ENCODE measurements at regions not wholly inside any gene's neighbourhood (a gene's known extent, or its start where the extent isn't known, plus 50 kb on each side); places are given as distances from the start of the nearest gene placed in this dataset.

DNA sequence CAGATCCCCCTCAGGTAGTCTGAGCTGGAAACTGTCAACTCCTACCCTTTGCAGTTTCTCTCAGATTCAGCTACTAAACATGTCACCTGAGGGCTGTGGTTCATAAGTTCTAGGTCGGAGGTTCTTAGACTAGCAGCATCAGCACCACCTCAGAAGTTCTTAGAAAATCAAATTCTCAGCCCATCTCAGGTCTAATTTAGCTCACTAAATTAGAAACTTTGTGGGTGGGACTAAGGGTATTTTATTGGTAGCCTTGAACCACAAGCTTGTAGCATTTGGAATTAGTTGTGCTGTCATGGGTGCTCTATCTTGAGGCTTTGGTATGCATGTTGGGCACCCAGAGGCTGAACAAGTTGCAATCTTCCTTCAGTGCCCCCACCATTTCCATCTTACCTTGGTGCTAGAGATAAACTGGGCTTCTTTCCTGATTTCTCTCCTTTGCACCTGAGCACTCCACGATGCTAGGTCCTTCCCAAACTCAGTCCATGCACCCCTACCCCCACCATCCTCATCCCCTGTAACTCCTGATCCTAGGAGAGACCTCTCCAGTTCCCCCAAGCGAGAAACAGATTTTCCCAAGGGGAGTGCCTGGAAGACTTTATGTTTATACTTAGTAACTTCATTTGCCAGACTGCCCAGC lies 54.2 kb downstream of the S1PR1 start:
- DNase-seq (ENCODE audit: low read depth in 2 of 2) = no peak

DNA sequence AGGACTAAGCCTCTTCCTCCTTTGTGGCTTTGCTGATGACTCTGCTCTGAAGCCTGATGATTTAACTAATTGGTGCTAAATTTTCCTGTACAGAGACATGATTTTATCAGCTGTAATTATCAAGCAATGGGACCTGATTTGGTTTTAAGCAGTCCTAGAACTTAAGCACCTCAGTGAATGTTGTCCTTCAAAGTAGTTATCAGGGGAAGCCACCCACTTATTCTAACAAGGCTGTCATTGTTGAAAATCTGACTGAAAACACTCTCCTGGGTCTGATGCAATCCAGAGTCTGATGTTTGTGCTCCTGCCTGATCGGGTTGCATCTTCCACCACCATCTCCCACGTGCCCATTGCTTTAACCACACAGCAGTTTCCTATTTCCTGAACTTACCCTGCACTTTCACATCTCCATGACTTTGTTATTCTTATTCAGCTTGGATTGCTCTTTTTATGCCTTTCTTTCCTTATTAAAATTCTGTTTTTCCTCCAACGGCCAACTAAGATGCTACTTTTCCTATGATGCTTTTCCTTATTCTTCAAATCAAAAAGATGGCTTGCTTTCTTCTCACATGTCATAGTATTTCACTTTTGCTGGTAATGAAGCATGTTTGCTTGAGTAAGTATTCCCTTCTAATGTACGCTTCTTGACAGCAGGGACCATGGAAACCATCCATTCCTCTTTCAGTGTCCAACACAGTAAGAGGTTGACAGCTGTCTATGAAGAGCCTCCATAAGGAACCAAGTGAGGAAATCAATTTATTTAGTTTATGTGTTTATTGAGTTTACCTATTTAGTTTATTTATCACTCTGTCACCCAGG lies 55.0 kb downstream of the S1PR1 start:
- peak; percentile 34 to 93 for DNase-seq (ENCODE audit: low read depth in 2 of 2)

DNA sequence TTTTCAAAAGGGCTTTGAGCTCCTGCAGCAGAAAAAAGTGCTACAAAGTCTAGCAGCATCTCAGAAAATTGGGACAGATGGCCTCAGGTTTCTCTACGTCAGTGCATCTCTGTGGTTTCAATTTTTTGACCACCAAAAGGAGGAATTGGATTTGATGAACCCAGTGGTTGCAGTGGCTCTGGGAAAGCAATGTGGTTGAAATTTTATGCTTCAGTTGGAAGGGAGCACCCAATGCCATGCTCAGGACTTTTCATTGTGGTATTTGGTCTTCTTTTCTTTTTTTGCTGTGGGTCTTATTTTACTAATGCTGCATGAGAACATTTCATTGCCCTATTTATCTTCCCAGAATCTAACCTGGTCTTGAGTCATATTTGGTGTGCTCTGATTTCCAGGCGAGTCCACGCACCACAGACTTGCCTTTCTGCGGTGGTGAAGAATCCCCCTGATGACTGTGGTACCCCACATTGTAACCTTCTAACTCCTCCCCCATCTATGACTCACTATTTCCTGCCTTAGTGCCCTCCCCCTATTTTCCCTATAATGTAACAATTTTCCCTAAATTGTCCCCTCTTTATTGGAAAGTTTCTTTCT lies 56.7 kb downstream of the S1PR1 start:
- DNase-seq (ENCODE audit: low read depth in 2 of 2) = no peak

DNA sequence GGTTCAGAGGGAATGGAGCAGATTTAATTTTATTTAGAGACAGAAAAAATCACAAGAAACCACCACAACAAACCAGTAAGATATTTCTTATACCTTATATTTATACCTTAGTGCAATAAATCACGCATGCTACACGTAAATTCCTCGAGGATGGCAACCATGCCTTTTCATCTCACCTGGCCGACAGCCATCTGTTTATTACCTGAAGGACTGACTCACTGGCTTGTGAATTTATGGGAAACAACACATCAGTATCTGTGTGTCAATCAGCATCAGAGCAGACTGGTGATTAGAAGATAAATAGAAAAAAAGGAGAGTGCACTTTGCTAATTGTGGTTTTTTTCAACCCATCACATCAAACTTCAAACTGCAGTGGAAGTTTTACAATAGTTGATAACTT lies 58.4 kb downstream of the S1PR1 start:
- DNase-seq (ENCODE audit: low read depth in 2 of 2) = no peak

DNA sequence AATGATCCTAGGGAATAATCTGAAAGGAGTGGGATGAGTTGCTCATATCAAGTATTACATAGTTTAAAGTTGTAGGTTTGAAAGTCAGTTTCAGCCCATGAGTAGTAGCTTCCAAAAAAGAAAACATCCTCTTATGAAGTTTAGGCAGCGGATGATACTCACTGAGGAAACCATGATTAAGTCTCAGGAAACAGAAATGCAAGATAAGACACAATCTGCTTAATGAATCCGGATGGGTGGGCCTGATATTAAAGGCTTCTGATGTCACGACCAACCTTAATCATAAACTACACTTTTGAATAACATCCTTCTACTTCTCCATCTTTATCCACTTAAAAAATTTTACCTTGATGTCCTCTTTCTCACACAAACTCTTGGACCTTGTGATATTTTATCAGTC lies 61.8 kb downstream of the S1PR1 start:
- DNase-seq (ENCODE audit: low read depth in 2 of 2) = peak in 1 of 2 donors; percentile 79

DNA sequence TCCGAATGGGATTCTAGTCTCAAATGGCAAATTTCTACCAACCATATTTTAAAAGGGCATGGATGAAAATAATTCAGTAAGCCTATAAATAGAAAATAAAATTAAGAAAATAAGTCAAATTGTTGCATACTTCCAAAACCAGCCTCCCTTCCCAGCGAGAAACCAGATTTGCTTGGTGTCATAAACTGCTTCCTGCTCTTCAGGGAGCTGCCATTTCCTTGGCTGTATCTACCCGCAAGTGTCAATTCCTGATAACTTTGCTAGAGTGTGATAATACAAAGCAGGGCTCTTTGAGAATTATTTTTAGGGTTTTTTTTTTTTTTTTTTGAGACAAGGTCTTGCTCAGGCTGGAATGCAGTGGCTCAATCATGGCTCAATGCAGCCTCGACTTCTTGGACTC lies 62.3 kb downstream of the S1PR1 start:
- no peak for DNase-seq (ENCODE audit: low read depth in 2 of 2)

DNA sequence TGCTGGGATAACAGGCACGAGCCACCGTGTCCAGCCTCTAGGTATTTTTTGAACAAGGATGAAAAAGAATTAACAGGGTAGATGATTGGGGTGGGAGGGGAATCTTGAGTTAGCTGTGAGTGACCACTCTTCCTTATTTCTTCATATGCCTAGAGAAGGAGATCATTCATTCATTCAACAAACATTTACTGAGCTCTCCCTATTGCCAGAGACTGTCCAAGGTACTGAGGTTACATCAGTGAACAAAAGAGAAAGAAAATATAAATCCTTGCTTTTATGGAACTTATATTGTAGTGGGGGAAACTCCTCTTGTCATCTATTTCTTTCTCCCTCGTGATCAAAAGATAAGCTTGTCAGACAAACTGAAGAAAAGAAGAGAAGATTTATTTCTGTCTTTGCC lies 62.9 kb downstream of the S1PR1 start:
- no peak for DNase-seq (ENCODE audit: low read depth in 2 of 2)

DNA sequence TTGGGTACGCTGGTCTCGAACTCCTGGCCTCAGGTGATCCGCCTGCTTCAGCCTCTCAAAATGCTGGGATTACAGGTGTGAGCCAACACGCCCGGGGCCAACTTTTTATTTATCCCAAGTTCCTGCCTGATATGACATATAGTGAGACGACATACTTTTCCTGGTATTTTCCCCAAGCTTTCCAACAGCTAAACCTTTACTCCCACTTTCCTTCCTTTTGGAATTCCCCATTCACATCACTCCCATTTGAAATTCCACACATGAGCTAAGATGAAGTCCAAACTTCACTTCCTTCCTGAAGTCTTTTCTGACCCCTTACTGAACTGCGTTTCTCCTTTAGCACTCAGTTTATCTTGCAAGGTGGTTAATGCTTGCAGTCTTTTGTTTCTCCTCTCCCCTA lies 64.1 kb downstream of the S1PR1 start:
- peak; percentile 69 to 78 for DNase-seq (ENCODE audit: low read depth in 2 of 2)

DNA sequence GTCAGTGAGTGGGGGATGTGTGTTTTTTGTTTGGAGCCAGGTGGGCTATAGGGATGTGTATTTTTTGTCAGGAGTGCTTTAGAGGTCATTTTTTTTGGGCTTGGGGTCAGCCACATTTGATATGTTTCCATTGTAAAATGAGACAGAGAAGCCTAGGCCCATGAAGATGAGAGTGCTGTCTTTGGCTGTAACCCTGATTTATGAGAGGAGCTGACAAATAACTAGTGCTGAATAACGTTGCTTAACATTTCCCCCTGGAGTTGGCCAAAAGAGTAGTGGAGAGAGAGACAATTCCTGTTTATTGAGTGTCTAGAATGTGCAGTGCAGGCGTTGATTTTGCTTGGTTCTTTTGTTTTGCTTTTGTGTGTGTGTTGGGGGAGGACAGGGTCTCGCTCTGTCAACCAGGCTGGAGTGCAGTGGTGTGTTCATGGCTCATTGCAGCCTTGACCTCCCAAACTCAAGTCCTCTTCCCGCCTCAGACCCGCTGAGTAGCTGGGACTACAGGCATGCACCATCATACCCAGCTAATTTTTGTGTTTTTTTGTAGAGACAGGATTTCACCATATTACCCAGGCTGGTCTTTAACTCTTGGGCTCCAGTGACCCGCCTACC lies 64.7 kb downstream of the S1PR1 start:
- DNase-seq (ENCODE audit: low read depth in 2 of 2) = peak; percentile 51 to 62

DNA sequence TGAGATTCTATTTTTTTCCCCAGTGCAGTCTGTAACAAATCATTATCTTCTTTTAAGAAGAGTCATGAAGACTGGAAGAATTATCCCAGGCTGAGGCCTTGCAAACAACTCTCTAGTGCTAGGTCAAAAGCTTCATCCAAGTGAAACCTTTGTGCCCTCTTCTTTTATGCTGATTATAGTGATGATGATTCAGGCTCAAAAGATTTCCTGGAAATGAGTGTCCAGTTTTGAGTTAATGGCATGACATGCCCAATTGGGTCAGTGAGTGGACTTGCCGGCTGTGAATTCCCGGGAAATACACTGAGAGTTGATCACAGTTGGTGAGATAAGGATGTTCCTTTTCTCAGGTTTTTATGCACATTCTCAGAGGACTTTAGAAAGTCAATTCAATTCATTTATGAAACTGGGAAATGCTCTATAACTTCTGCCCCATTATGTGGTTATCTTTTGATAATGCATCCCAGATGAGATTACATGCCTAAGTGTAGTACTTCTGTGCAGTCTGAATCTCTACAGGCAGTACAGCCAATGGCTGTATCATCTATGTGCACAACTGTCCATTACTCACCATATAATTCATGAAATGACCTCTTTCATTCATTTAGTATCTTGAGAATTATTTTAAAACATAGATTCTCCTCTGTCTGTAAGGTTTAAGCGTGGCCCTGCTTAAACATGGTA lies 66.2 kb downstream of the S1PR1 start:
- peak; percentile 46 to 82 for DNase-seq (ENCODE audit: low read depth in 2 of 2)

DNA sequence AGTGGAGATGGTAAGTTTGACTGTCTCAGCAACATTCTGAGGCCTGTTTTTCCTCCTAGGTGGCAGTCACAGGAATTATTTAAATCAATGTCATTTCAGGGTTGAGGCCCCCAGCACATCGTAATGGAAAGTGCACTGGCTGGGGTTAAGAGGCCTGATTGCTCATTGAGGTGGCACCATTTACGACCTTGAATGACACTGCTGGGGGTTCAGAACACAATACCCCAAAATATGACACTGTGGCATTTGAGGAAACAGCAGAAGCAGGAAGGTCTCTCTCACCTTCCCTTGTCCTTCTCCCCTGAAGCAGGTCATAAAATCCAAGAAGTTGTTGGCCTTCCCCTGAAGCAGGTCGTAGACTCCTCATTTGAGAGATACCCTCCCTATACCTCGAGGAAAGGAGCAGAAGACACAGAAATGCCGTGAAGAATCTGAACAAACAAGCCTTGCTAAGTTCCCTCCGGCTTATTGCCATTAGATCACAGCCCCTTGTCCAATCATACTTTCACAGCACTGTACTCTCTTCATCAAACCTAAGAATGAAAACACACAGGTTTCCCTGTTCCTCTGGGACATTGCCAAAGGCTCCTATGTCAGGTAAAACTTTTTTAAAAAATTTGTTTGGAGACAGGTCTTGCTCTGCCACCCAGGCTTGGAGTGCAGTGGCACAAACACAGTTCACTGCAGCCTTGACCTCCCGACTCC lies 71.3 kb downstream of the S1PR1 start:
- DNase-seq (ENCODE audit: low read depth in 2 of 2) = no peak

DNA sequence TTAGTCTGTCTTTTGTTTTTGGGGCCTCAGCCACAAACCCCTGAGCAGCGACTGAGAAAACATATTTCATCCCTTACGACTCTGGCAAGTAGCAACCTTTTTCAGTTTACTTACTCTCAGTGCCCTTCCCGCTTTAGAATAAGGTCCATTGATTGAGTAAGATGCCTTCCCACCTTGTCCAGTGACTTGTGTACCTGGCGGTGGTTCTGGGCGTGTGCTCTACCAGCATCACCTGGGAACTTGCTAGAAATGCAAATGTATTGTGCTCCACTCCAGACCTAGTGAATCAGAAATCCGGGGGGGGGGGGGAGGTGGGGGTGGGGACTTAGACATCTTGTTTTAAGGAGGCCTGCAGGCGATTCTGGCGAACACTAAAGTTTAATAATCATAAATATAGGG lies 72.1 kb downstream of the S1PR1 start:
- DNase-seq (ENCODE audit: low read depth in 2 of 2) = no peak

DNA sequence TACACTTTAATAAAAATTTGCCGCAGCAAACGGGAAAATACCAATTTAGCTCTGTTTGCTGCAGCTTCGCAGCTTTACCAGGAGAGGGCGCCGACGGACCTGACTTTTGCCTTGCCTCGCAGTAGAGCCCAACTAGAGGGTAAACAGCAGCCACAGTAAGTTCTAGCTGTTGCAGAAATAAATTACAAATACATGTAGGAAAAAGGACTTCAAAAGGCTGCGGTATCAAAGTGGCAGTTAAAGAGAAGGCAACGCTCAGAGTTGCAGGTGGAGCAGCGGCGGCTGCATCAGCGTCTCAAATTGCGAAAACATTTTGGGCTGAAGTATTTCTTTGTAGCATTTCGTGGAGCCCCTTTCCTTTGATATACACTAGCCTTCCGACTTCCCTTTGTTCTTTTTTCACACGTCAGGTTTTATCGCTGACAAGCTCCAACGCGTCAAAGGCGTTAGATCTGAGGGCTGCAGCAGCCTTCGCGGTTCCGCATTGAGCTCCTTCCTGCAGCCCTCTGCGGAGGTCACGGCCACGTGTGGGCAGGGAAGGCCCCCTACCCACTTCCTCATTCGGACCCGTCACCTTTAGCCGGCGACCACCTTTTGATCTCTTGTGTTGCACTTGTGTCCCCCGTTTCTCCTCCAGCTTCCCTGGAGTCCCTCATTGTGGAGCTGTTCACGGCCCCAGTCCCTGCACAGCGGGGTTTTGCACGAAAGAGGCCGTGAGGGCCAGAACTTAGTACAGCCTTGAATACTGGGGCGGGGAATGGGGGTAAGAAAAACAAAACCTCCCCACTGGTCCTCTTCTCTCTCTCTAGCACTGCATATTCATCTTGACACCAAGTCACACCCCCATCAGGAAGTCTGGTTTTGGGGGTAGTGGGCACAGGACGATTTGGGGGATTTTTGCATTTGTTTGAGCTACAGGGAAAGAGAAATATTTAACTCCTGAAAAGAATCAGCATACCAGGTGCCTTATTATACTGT lies 72.8 kb downstream of the S1PR1 start:
- DNase-seq (ENCODE audit: low read depth in 2 of 2) = peak; percentile 44 to 70

DNA sequence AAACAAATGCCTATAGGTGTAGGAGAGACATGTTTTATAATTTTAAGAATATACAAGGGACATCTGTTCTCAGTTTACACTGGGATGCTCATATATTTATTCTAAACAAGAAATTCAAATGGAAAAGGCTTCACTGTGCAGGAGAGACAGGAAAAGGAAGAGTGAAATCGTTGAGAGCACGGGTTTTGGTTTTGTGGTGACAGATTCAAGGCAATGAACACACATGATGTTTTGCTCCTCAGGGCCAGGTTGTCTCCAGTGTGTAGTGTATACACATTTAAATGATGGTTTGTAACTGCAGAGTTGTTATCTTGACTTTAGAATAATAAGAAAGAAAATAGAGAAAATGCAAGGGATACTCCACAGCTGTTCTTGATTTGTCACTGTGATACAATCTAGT lies 73.7 kb downstream of the S1PR1 start:
- no peak for DNase-seq (ENCODE audit: low read depth in 2 of 2)

DNA sequence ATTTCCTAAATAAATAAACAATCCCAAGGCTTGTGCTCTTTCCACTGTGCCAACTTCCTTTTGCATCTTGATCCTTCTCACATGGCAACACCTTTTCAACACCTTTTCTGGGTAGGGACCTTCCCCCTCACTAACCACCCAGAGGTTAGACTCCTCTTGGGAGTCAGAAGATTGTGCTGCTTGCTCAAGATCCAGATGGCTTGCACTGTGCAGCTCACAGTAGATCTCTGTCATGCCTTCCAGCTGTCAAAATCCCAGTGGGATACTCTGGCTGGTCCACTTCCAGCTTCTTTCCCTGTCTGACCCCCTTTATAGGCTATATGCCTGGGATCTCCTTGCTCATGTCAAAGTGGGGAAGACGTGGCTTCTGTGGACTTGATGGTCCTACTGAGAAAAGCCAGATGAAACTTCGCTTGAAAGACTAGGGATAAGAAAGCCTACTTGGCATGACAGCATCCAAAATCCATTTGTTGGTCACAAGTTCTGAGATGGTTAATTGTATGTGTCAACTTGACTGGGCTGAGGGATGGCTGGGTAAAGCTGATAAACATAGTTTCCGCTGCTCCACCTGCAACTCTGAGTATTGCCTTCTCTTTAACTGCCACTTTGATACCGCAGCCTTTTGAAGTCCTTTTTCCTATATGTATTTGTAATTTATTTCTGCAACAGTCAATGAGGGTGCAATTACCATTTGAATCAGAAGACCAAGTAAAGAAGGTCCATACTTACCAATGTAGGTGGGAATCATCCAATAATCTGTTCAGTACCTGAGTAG lies 74.5 kb downstream of the S1PR1 start:
- DNase-seq (ENCODE audit: low read depth in 2 of 2) = no peak

DNA sequence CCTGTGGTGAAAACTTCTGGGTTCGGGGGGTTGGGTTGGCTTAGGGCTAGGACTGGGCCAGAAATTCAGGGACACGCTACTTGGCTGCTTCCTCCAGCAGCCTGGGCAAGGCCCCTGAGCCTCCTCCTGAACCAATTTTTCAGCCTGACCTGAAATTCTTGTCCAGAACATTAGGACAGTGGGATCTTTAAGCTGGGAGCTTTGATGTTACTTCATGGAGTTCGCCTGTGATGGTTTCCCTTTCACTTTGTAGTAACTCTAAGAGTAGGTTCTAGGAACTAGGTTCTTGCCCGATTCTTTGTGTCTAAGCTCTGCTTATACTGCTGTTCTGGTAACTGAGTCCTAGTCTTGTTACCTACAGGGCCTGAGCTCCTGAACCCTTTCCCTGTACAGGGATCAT lies 75.3 kb downstream of the S1PR1 start:
- DNase-seq (ENCODE audit: low read depth in 2 of 2) = no peak

DNA sequence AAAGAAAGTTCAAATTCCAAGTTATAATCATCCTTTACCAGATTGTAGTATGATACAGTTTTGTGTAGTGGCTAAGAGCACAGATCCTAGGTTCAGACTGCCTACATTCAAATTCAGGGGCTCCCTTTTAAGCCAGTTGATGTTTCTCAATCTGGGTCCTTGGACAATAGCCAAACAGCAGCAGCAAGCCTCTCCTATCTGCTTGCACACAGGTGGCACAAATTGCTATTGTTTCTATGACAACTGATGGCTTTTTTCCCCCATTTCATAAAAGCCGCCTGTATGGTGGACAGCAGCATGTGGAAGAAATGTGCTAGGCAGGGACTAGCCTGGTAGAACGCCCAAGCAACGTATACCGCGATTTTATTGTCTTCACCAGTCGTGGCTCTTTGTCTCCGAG lies 76.5 kb downstream of the S1PR1 start:
- no peak for DNase-seq (ENCODE audit: low read depth in 2 of 2)

DNA sequence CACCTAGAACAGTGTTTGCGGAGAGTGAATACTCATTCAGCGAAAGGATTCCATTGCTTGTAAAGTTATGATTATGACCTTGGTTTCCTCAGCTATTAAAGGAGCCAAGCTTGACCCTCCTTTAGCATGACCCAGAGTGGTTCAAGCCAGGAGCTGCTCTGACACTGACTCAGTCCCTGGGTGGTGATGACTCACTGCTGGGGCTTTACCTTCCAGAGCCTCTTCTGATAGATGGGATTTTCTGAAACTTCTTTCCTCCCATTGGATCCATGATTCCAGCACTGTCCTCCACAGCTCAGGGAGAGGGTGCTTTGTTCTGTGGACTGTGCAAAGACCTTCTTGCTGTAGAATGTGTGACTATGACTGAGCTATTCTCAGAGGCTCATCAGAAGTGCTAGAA lies 77.4 kb downstream of the S1PR1 start:
- DNase-seq (ENCODE audit: low read depth in 2 of 2) = no peak

DNA sequence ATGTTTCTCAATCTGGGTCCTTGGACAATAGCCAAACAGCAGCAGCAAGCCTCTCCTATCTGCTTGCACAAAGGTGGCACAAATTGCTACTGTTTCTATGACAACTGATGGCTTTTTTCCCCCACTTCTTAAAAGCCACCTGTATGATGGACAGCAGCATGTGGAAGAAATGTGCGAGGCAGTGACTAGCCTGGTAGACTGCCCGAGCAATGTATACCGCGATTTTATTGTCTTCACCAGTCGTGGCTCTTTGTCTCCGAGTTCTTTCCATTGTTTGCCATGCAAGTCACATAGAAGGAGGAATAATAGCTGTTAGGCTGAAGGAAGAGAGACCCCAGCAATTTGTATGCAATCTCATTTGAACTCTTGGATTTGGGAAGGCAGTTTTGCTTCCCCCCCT lies 79.4 kb downstream of the S1PR1 start:
- no peak for DNase-seq (ENCODE audit: low read depth in 2 of 2)

Measured in dermis microvascular lymphatic vessel endothelial cell (primary cell).